ENCODE measurements at regions not wholly inside any gene's neighbourhood (a gene's known extent, or its start where the extent isn't known, plus 50 kb on each side); places are given as distances from the start of the nearest gene placed in this dataset.

GRCh38 chr20:58099291-58099935, 129.0 kb downstream of the ANKRD60 start:
- Histone ChIP-seq H3K4me2 (ENCODE audit: low read depth, low read length, poor library complexity, severe bottlenecking) (no peak overlapping the region), H3K4me3 (ENCODE audit: insufficient read depth, low read length, poor library complexity, severe bottlenecking) (no peak overlapping the region), H2AFZ (ENCODE audit: low read depth, low read length, severe bottlenecking) (no peak overlapping the region), H3K27me3 (ENCODE audit: low read length) (no peaks in the 10 kb centered on the region), H3K9ac (ENCODE audit: low read length) (no peak overlapping the region), H4K20me1 (ENCODE audit: low read depth, low read length) (no peaks in the 10 kb centered on the region), H3F3A (ENCODE audit: insufficient read depth) (no peaks in the 10 kb centered on the region), H3K9me2 (replicated peaks; ENCODE audit: insufficient read depth, low read length) (no peaks in the 10 kb centered on the region), H3K36me3 (ENCODE audit: low read length) (no peaks in the 10 kb centered on the region), H3K27ac (ENCODE audit: low read depth, low read length) (no peak overlapping the region), H3K79me2 (ENCODE audit: insufficient read depth, low read length) (no peaks in the 10 kb centered on the region), H3K9me3 (ENCODE audit: insufficient read depth, low read length) (no peaks in the 10 kb centered on the region)
- TF ChIP-seq EZH2phosphoT487 (conservative IDR thresholded peaks at IDR 0.05; ENCODE audit: low read length): no peak
- no peak for TF ChIP-seq CTCF (IDR thresholded peaks at IDR 0.05; ENCODE audit: insufficient read depth, low read length, poor library complexity, severe bottlenecking)

GRCh38 chr20:58098571-58098970, 129.9 kb downstream of the ANKRD60 start:
- H3K9me3 ChIP-seq (ENCODE audit: insufficient read depth, low read length): no peaks in the 10 kb centered on the region
- no peak overlapping the region for H3K9ac ChIP-seq (ENCODE audit: low read length)
- H4K20me1 ChIP-seq (ENCODE audit: low read depth, low read length): no peaks in the 10 kb centered on the region
- no peaks in the 10 kb centered on the region for H3K27me3 ChIP-seq (ENCODE audit: low read length)
- no peaks in the 10 kb centered on the region for H3K36me3 ChIP-seq (ENCODE audit: low read length)
- H3K79me2 ChIP-seq (ENCODE audit: insufficient read depth, low read length): no peaks in the 10 kb centered on the region
- H2AFZ ChIP-seq (ENCODE audit: low read depth, low read length, severe bottlenecking): no peak overlapping the region
- H3K4me3 ChIP-seq (ENCODE audit: insufficient read depth, low read length, poor library complexity, severe bottlenecking): no peak overlapping the region
- H3K9me2 ChIP-seq (replicated peaks; ENCODE audit: insufficient read depth, low read length): no peaks in the 10 kb centered on the region
- TF ChIP-seq EZH2phosphoT487 (conservative IDR thresholded peaks at IDR 0.05; ENCODE audit: low read length) (no peak), CTCF (IDR thresholded peaks at IDR 0.05; ENCODE audit: insufficient read depth, low read length, poor library complexity, severe bottlenecking) (no peak)
- H3K27ac ChIP-seq (ENCODE audit: low read depth, low read length): no peak overlapping the region
- H3K4me2 ChIP-seq (ENCODE audit: low read depth, low read length, poor library complexity, severe bottlenecking): no peak overlapping the region
- no peaks in the 10 kb centered on the region for H3F3A ChIP-seq (ENCODE audit: insufficient read depth)

GRCh38 chr20:58097943-58098342, 130.5 kb downstream of the ANKRD60 start:
- Histone ChIP-seq H3K4me2 (ENCODE audit: low read depth, low read length, poor library complexity, severe bottlenecking) (no peak overlapping the region), H3K27me3 (ENCODE audit: low read length) (no peaks in the 10 kb centered on the region), H3K9me3 (ENCODE audit: insufficient read depth, low read length) (no peaks in the 10 kb centered on the region), H3K9ac (ENCODE audit: low read length) (no peak overlapping the region), H2AFZ (ENCODE audit: low read depth, low read length, severe bottlenecking) (no peak overlapping the region), H3K36me3 (ENCODE audit: low read length) (no peaks in the 10 kb centered on the region), H4K20me1 (ENCODE audit: low read depth, low read length) (no peaks in the 10 kb centered on the region), H3K4me3 (ENCODE audit: insufficient read depth, low read length, poor library complexity, severe bottlenecking) (no peak overlapping the region), H3K9me2 (replicated peaks; ENCODE audit: insufficient read depth, low read length) (no peaks in the 10 kb centered on the region), H3F3A (ENCODE audit: insufficient read depth) (no peaks in the 10 kb centered on the region), H3K27ac (ENCODE audit: low read depth, low read length) (no peak overlapping the region), H3K79me2 (ENCODE audit: insufficient read depth, low read length) (no peaks in the 10 kb centered on the region)
- TF ChIP-seq CTCF (IDR thresholded peaks at IDR 0.05; ENCODE audit: insufficient read depth, low read length, poor library complexity, severe bottlenecking): no peak
- TF ChIP-seq EZH2phosphoT487 (conservative IDR thresholded peaks at IDR 0.05; ENCODE audit: low read length): no peak
